GM18951 (cell line): ENCODE measurements at regions not wholly inside any gene's neighbourhood (a gene's known extent, or its start where the extent isn't known, plus 50 kb on each side); places are given as distances from the start of the nearest gene placed in this dataset.
"Not testable (repeated sequence)": the region's sequence is repeated elsewhere in the genome, so short reads cannot be mapped to it uniquely, and the experiment has no call there.

Experiments used
- POLR2A ChIP-seq: IDR thresholded peaks from 4 replicates; pipeline ENCODE4 v1.6.1; 2011; ENCODE audit warnings: mild to moderate bottlenecking; ENCODE audit not compliant: insufficient read length, insufficient read depth; ENCODE audit errors: extremely low read depth
- in situ Hi-C: fragments of 300-500 bp; cut with MboI; formaldehyde crosslinking; loops from one replicate; pipeline ENCODE4 v1.12.0; 2022; ENCODE audit warnings: low sequenced_read_pairs, mixed read lengths, inconsistent platforms; ENCODE audit not compliant: unreplicated experiment

DNA sequence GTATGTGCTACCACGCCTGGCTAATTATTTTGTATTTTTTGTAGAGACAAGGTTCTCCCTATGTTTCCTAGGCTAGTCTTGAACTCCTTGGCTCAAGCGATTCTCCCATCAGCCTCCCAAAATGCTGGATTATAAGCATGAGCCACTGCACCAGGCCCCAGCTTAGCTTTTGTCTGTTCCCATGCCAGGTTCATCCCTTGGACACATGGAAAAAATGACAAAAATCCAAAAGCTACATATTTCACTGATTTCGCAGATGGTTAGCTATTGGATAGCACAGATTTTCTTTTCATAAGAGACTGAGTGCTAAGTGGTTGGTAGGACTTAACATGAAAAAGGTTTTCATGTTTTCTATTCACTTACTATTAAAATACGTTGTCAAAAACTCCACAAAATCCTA lies 286.6 kb upstream of the KITLG start:
- TF ChIP-seq POLR2A, result no peak
- in situ Hi-C loops, result no loop called here

- in situ Hi-C loops, result no loop called here
- no peak for TF ChIP-seq POLR2A
These were observed 285.3 kb upstream of the KITLG start for GRCh38 chr12:88865537-88865936.

DNA sequence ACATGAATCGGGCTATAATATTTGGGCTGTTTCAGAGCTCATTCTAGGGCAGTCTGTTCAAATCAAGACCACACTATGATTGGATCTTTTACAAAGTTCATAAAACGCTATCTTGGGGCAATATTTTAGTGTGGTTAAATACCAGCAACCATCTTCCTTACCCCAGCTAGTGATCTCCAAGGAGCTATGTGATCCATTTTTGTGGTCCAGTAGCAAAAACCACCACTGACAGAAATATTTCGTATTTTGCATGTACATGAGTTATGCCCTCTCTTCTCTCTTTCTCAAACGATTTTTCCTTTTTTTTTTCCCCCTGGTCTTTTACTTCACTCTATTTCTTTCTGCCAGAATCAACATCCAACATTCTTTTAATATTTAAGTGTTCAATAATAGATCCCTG lies 280.6 kb upstream of the KITLG start:
- in situ Hi-C loops, result no loop called here
- no peak for TF ChIP-seq POLR2A

DNA sequence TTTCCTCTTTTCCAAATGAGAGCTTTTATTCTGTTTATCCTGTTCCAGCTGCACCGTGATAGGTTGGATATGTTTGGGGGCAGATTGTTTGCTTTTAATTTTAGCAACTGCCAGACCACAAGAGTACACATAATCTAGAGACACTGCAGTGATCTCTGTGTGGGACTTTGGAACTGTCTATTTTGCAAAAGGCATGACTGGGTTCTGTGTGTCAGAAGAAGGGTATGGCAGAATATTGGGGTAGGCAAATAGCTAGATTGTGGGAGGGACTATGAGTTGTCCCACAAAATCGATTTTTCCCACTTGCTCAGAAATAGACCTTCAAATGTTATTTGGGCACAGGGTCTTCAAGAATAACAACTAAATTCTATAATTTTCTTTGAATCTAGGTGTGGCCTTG lies 275.9 kb upstream of the KITLG start:
- TF ChIP-seq POLR2A, result no peak
- in situ Hi-C loops, result no loop called here

GRCh38 chr12:88855301-88855700 lies 275.0 kb upstream of the KITLG start:
- in situ Hi-C loops, result no loop called here
- TF ChIP-seq POLR2A, result no peak

DNA sequence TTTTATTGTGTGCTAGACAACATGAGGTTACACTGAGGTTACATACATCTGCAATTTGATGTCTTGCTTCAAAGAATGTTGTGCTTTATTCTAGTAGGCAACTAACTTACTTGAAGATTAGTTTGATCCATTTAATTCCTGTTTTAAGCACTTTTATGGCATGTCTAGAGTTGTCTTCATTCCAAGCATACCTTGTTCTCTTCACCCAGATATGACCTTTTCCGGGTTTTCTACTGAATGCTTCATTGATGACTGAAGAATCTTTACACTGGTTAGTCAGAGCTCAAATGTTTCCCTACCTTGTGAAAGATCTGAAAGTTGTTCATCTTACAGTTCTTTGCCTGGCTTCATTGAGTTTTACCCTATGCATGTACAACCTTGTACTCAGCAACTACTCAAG lies 274.0 kb upstream of the KITLG start:
- no peak for TF ChIP-seq POLR2A
- in situ Hi-C loops, result no loop called here

GRCh38 chr12:88847246-88847645 lies 267.0 kb upstream of the KITLG start:
- in situ Hi-C loops, result not testable (repeated sequence)

GRCh38 chr12:88844426-88844825 lies 264.2 kb upstream of the KITLG start:
- in situ Hi-C loops, result no loop called here
- TF ChIP-seq POLR2A, result no peak

DNA sequence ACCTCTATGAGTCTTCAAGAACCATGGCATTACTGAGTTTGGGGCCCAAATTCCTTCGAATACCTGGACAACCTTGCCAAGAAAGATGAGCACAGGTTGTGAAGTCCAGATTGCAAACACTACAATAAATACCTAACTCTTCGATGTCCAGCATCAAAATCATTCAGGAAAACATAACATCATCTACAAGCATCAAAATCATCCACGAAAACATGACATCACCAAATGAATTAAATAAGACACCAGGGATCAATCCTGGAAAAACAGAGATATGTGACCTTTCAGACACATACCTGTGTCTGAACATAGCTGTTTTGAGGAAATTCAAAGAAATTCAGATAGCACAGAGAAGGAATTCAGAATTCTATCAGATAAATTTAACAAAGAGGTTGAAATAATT lies 262.0 kb upstream of the KITLG start:
- in situ Hi-C loops, result no loop called here
- no peak for TF ChIP-seq POLR2A

DNA sequence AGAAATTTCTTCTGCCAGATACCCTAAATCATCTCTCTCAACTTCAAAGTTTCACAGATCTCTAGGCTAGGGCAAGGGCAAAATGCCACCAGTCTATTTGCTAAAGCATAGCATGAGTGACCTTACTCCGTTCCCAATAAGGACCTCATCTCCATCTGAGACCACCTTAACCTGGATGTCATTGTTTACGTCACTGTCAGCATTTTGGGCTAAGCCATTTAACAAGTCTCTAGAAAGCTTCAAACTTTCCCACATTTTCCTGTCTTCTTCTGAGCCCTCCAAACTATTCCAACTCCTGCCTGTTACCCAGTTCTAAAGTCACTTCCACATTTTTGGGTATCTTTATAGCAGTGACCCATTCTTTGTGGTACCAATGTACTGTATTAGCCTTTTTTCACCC lies 259.2 kb upstream of the KITLG start:
- in situ Hi-C loops, result no loop called here
- TF ChIP-seq POLR2A, result no peak

- in situ Hi-C loops, result no loop called here
- no peak for TF ChIP-seq POLR2A
These were observed 255.9 kb upstream of the KITLG start for GRCh38 chr12:88836156-88836555.

DNA sequence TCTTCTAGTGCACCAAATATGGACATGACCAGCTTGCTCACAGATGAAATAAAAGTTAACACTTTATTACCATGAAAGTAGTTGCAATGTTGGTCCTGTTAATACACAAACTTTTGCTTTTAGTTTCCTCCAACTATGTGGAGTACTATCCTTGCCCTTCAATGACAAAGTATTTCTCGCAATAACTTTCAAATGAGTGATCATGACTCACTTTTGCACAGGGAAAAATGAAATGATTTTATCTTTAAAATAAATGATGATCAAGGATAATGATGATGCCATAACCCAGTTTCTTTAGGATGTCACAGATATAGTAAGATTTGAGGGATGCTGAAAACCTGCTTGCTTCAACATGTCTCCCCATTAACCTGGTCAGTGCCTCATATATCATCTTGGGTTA lies 254.0 kb upstream of the KITLG start:
- no peak for TF ChIP-seq POLR2A
- in situ Hi-C loops, result no loop called here

GRCh38 chr12:88833641-88834116 lies 253.4 kb upstream of the KITLG start:
- in situ Hi-C loops, result no loop called here
- no peak for TF ChIP-seq POLR2A

DNA sequence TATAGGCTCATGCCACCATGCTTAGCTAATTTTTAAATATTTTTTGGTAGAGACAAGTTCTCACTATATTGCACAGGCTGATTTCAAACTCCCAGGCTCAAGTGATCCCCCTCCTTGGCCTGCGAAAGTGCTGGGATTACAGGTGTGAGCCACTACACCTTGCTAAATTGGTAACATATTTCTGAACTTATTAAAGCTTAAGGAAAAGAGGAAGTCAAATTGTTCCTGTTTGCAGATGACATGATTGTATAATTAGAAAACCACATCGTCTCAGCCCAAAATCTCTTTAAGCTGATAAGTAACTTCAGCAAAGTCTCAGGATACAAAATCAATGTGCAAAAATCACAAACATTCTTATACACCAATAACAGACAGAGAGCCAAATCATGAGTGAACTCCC lies 248.3 kb upstream of the KITLG start:
- in situ Hi-C loops, result not testable (repeated sequence)

GRCh38 chr12:88820012-88820411 lies 239.7 kb upstream of the KITLG start:
- in situ Hi-C loops, result no loop called here
- TF ChIP-seq POLR2A, result no peak
